ENCODE measurements at regions not wholly inside any gene's neighbourhood (a gene's known extent, or its start where the extent isn't known, plus 50 kb on each side); places are given as distances from the start of the nearest gene placed in this dataset.

GRCh38 chr14:50008974-50009373, 107.4 kb downstream of the VCPKMT start:
- no peak for TF ChIP-seq CTCF (IDR thresholded peaks at IDR 0.05)
- no peak for TF ChIP-seq POLR2AphosphoS5 (IDR thresholded peaks at IDR 0.05)

Data from prostate gland (tissue), 2 donors.